HEK293 (cell line): ENCODE measurements at regions not wholly inside any gene's neighbourhood (a gene's known extent, or its start where the extent isn't known, plus 50 kb on each side); places are given as distances from the start of the nearest gene placed in this dataset.

ENCODE experiments used
- CTCF ChIA-PET: fragments of 350-600 bp; formaldehyde crosslinking; extraction: SDS; loops from one replicate; lab custom pipeline; 2021; ENCODE audit warnings: antibody characterized with exemption; lab: Yijun Ruan, JAX
- POLR2A ChIA-PET: fragments of 300-600 bp; formaldehyde crosslinking; extraction: SDS; loops from one replicate; lab custom pipeline; 2020; ENCODE audit warnings: antibody characterized with exemption, inconsistent platforms; lab: Yijun Ruan, JAX
- H3K27ac ChIP-seq: fragments of 200-500 bp; sonication (Bioruptor generic); 2 replicates; pipeline ENCODE4 v1.5.1; 2014; ENCODE audit warnings: low read depth, low read length, control low read depth, inconsistent platforms; ENCODE audit errors: extremely low read depth
- H3K36me3 ChIP-seq, 2 experiments: fragments of 200-500 bp in 1 of 2; sonication (Bioruptor generic) in 1 of 2; 1 replicate in 1 of 2; 2 replicates in 1 of 2; pipeline ENCODE4 v1.5.1; 2014 to 2017; ENCODE audit warnings: inconsistent platforms in 2 of 2, low read length in 2 of 2; ENCODE audit not compliant: control insufficient read depth in 2 of 2, insufficient read depth in 1 of 2
- H3K4me1 ChIP-seq: fragments of 200-500 bp; sonication (Bioruptor generic); 2 replicates; pipeline ENCODE4 v1.5.1; 2014; ENCODE audit warnings: mild to moderate bottlenecking, low read length, inconsistent platforms; ENCODE audit not compliant: control insufficient read depth, insufficient read depth
- H3K4me3 ChIP-seq: 2 replicates; pipeline ENCODE4 v1.5.1; 2011; ENCODE audit warnings: low read depth, mild to moderate bottlenecking, control low read depth, low read length, moderate library complexity
- H3K9me3 ChIP-seq: fragments of 200-500 bp; sonication (Bioruptor generic); 2 replicates; pipeline ENCODE4 v1.5.1; 2014; ENCODE audit warnings: low read depth, low read length, inconsistent platforms; ENCODE audit not compliant: control insufficient read depth, insufficient read depth
- BCL11B ChIP-seq: fragments of 450-650 bp; formaldehyde crosslinking; IDR thresholded peaks from 2 replicates; pipeline ENCODE4 v1.5.1; 2016; ENCODE audit warnings: low read depth, missing biosample characterization, missing genetic modification characterization
- HOXD13 ChIP-seq: sonication (generic); formaldehyde crosslinking; IDR thresholded peaks from 2 replicates; pipeline ENCODE4 v1.8.0; 2022; ENCODE audit warnings: missing genetic modification reagents, borderline replicate concordance
- INSM2 ChIP-seq: fragments of 450-650 bp; formaldehyde crosslinking; IDR thresholded peaks from 2 replicates; pipeline ENCODE4 v1.5.1; 2016; ENCODE audit warnings: missing biosample characterization, missing genetic modification characterization
- KLF16 ChIP-seq: fragments of 450-650 bp; formaldehyde crosslinking; IDR thresholded peaks from 2 replicates; pipeline ENCODE4 v1.5.1; 2017; ENCODE audit warnings: missing biosample characterization, missing genetic modification characterization
- SP2 ChIP-seq: fragments of 450-650 bp; formaldehyde crosslinking; IDR thresholded peaks from 2 replicates; pipeline ENCODE4 v1.5.1; 2016; ENCODE audit warnings: missing biosample characterization, missing genetic modification characterization
- ZBTB17 ChIP-seq: fragments of 450-650 bp; formaldehyde crosslinking; IDR thresholded peaks from 2 replicates; pipeline ENCODE4 v1.5.1; 2016; ENCODE audit warnings: missing biosample characterization, missing genetic modification characterization
- ZFP37 ChIP-seq: fragments of 450-650 bp; formaldehyde crosslinking; IDR thresholded peaks from 2 replicates; pipeline ENCODE4 v1.5.1; 2016; ENCODE audit warnings: missing biosample characterization, missing genetic modification characterization
- ZNF155 ChIP-seq: fragments of 450-650 bp; formaldehyde crosslinking; IDR thresholded peaks from 2 replicates; pipeline ENCODE4 v1.5.1; 2016; ENCODE audit warnings: missing biosample characterization, missing genetic modification characterization
- ZNF18 ChIP-seq: fragments of 450-650 bp; formaldehyde crosslinking; IDR thresholded peaks from 2 replicates; pipeline ENCODE4 v1.5.1; 2016; ENCODE audit warnings: missing biosample characterization, missing genetic modification characterization
- ZNF26 ChIP-seq: fragments of 450-650 bp; formaldehyde crosslinking; IDR thresholded peaks from 2 replicates; pipeline ENCODE4 v1.5.1; 2016; ENCODE audit warnings: missing biosample characterization, missing genetic modification characterization
- ZNF280D ChIP-seq: fragments of 450-650 bp; formaldehyde crosslinking; IDR thresholded peaks from 2 replicates; pipeline ENCODE4 v1.5.1; 2016; ENCODE audit warnings: missing biosample characterization, missing genetic modification characterization
- ZNF292 ChIP-seq: fragments of 450-650 bp; formaldehyde crosslinking; IDR thresholded peaks from 2 replicates; pipeline ENCODE4 v1.5.1; 2016; ENCODE audit warnings: low read depth, missing biosample characterization, missing genetic modification characterization, borderline replicate concordance
- ZNF341 ChIP-seq: fragments of 450-650 bp; formaldehyde crosslinking; IDR thresholded peaks from 2 replicates; pipeline ENCODE4; 2016; ENCODE audit warnings: low read depth, missing biosample characterization, missing genetic modification characterization
- ZNF354C ChIP-seq: fragments of 450-650 bp; formaldehyde crosslinking; IDR thresholded peaks from 2 replicates; pipeline ENCODE4 v1.5.1; 2016; ENCODE audit warnings: missing biosample characterization, missing genetic modification characterization, low read depth, borderline replicate concordance
- ZNF549 ChIP-seq: fragments of 450-650 bp; IDR thresholded peaks from 2 replicates; pipeline ENCODE4 v1.5.1; 2018; ENCODE audit warnings: missing biosample characterization, missing genetic modification characterization, mild to moderate bottlenecking, inconsistent platforms, moderate library complexity
- ZNF596 ChIP-seq: fragments of 450-650 bp; IDR thresholded peaks from 2 replicates; pipeline ENCODE4 v1.5.0; 2018; ENCODE audit warnings: missing biosample characterization, mild to moderate bottlenecking, missing genetic modification characterization, moderate library complexity
- ZNF621 ChIP-seq: fragments of 450-650 bp; formaldehyde crosslinking; IDR thresholded peaks from 2 replicates; pipeline ENCODE4 v1.5.1; 2017; ENCODE audit warnings: missing biosample characterization, missing genetic modification characterization
- ZNF792 ChIP-seq: fragments of 450-650 bp; formaldehyde crosslinking; IDR thresholded peaks from 2 replicates; pipeline ENCODE4 v1.5.1; 2016; ENCODE audit warnings: missing biosample characterization, missing genetic modification characterization
- ZXDB ChIP-seq: fragments of 450-650 bp; formaldehyde crosslinking; IDR thresholded peaks from 2 replicates; pipeline ENCODE4 v1.5.1; 2016; ENCODE audit warnings: missing biosample characterization, missing genetic modification characterization

- TF ChIP-seq ZNF354C (no peak), ZBTB17 (no peak)
Observed at GRCh38 chr14:50021261-50022031, 94.9 kb downstream of the VCPKMT start (continued).

- TF ChIP-seq ZNF280D (no peak), ZNF292 (tag by site-specific recombination) (no peak), ZNF792 (no peak), ZNF549 (tag by site-specific recombination) (no peak), ZXDB (no peak), ZNF341 (tag by site-specific recombination) (no peak), ZNF26 (tag by site-specific recombination) (no peak), INSM2 (tag by site-specific recombination) (no peak), KLF16 (tag by site-specific recombination) (no peak), ZNF18 (tag by site-specific recombination) (no peak), ZNF155 (no peak), ZNF621 (tag by site-specific recombination) (no peak), ZNF596 (tag by site-specific recombination) (no peak), ZFP37 (tag by site-specific recombination) (no peak), HOXD13 (CRISPR knock-in tag) (no peak), BCL11B (tag by site-specific recombination) (no peak), SP2 (tag by site-specific recombination) (no peak)
- Histone ChIP-seq H3K36me3 (no peaks in the 10 kb centered on the region), H3K9me3 (no peaks in the 10 kb centered on the region), H3K27ac (no peak overlapping the region), H3K4me1 (no peaks in the 10 kb centered on the region), H3K4me3 (no peak overlapping the region)
- POLR2A ChIA-PET = no interaction called here
- CTCF ChIA-PET = no interaction called here
Observed at GRCh38 chr14:50022661-50023060, 93.7 kb downstream of the VCPKMT start.
